GM23338 (cell line): ENCODE measurements at regions not wholly inside any gene's neighbourhood (a gene's known extent, or its start where the extent isn't known, plus 50 kb on each side); places are given as distances from the start of the nearest gene placed in this dataset.

Experiments
- ATAC-seq: fragments of 200-7000 bp; cut with Tn5 transposase; 3 replicates; pipeline ENCODE4 v1.9.1; 2020
- DNase-seq: peaks from one replicate; pipeline ENCODE4 v3.0.0-alpha.2; 2015; ENCODE audit warnings: low spot score
- H2AFZ ChIP-seq: fragments of 200-600 bp; sonication (generic); 2 replicates; pipeline ENCODE4 v1.8.0; 2016; ENCODE audit warnings: antibody characterized with exemption, mild to moderate bottlenecking, moderate library complexity
- H3F3A ChIP-seq: fragments of 200-600 bp; sonication (generic); replicated peaks from 2 replicates; pipeline ENCODE4 v1.8.0; 2017; ENCODE audit warnings: antibody characterized with exemption, mixed run types, low read depth
- H3K27ac ChIP-seq: fragments of 200-600 bp; sonication (generic); 2 replicates; pipeline ENCODE4 v1.6.1; 2016; ENCODE audit warnings: low read depth
- H3K27me3 ChIP-seq: fragments of 200-600 bp; sonication (generic); 2 replicates; pipeline ENCODE4 v1.8.0; 2016; ENCODE audit warnings: mild to moderate bottlenecking, mixed run types, moderate library complexity; ENCODE audit not compliant: insufficient read depth
- H3K36me3 ChIP-seq: fragments of 200-600 bp; sonication (generic); 2 replicates; pipeline ENCODE4 v1.8.0; 2016; ENCODE audit warnings: mild to moderate bottlenecking; ENCODE audit not compliant: insufficient read depth
- H3K4me1 ChIP-seq: fragments of 200-600 bp; sonication (generic); 2 replicates; pipeline ENCODE4 v1.8.0; 2016; ENCODE audit warnings: mild to moderate bottlenecking, moderate library complexity; ENCODE audit not compliant: insufficient read depth
- H3K4me2 ChIP-seq: fragments of 200-600 bp; sonication (generic); 2 replicates; pipeline ENCODE4 v1.7.1; 2017; ENCODE audit warnings: mixed run types
- H3K4me3 ChIP-seq: fragments of 200-600 bp; sonication (generic); 2 replicates; pipeline ENCODE4 v1.6.1; 2016; ENCODE audit warnings: mixed run types
- H3K79me2 ChIP-seq: fragments of 200-600 bp; sonication (generic); replicated peaks from 2 replicates; pipeline ENCODE4 v1.8.0; 2017; ENCODE audit warnings: mild to moderate bottlenecking; ENCODE audit not compliant: insufficient read depth
- H3K9me2 ChIP-seq: fragments of 200-600 bp; sonication (generic); 2 replicates; pipeline ENCODE4 v1.8.0; 2017; ENCODE audit not compliant: insufficient read depth
- H4K20me1 ChIP-seq: fragments of 200-600 bp; sonication (generic); replicated peaks from 2 replicates; pipeline ENCODE4 v1.8.0; 2017; ENCODE audit warnings: mild to moderate bottlenecking; ENCODE audit not compliant: insufficient read depth
- H3K27ac Mint-ChIP-seq: 2 replicates; pipeline ENCODE4 v1.8.0; 2020; ENCODE audit warnings: inconsistent platforms, mild to moderate bottlenecking, moderate library complexity, mixed read lengths
- H3K27me3 Mint-ChIP-seq: 3 replicates; pipeline ENCODE4 v1.8.0; 2022; ENCODE audit warnings: low read depth, mild to moderate bottlenecking, moderate library complexity, mixed read lengths, inconsistent platforms; ENCODE audit not compliant: insufficient read depth, poor library complexity
- H3K36me3 Mint-ChIP-seq: 3 replicates; pipeline ENCODE4 v1.8.0; 2021; ENCODE audit warnings: low read depth, mild to moderate bottlenecking, inconsistent platforms, moderate library complexity, mixed read lengths
- H3K4me1 Mint-ChIP-seq: 3 replicates; pipeline ENCODE4 v1.8.0; 2020; ENCODE audit warnings: mild to moderate bottlenecking, inconsistent platforms, mixed read lengths
- H3K4me3 Mint-ChIP-seq: 3 replicates; pipeline ENCODE4 v1.8.0; 2021; ENCODE audit warnings: moderate library complexity, mild to moderate bottlenecking, inconsistent platforms, mixed read lengths
- H3K9me3 Mint-ChIP-seq: 3 replicates; pipeline ENCODE4 v1.8.0; 2020; ENCODE audit warnings: moderate library complexity, mild to moderate bottlenecking, inconsistent platforms, mixed read lengths
- CREB1 ChIP-seq: fragments of 250-450 bp; sonication (Bioruptor Pico); IDR thresholded peaks from 2 replicates; pipeline ENCODE4 v1.5.0; 2020; ENCODE audit warnings: low read depth, mild to moderate bottlenecking, moderate library complexity
- CTCF ChIP-seq, 2 experiments: fragments of 200-600 bp in 1 of 2; sonication (generic) in 1 of 2; conservative IDR thresholded peaks; 2 replicates each; pipeline versions ENCODE4 v1.5.1 to v1.6.1; 2016 to 2017; ENCODE audit warnings: antibody characterized with exemption in 2 of 2, low read depth in 2 of 2, mild to moderate bottlenecking in 2 of 2, moderate library complexity in 1 of 2
- ETS1 ChIP-seq: IDR thresholded peaks from 2 replicates; pipeline ENCODE4 v1.6.1; 2016; ENCODE audit warnings: antibody characterized with exemption
- JUNB ChIP-seq: IDR thresholded peaks from one replicate; pipeline ENCODE4 v1.6.1; 2016; ENCODE audit warnings: antibody characterized with exemption; ENCODE audit not compliant: unreplicated experiment
- NANOG ChIP-seq: IDR thresholded peaks from 2 replicates; pipeline ENCODE4 v1.6.1; 2016; ENCODE audit warnings: antibody characterized with exemption, borderline replicate concordance
- STAT1 ChIP-seq: IDR thresholded peaks from one replicate; pipeline ENCODE4 v1.6.1; 2016; ENCODE audit warnings: antibody characterized with exemption; ENCODE audit not compliant: unreplicated experiment
- ZNF462 ChIP-seq: fragments of 250-450 bp; sonication (Bioruptor Pico); IDR thresholded peaks from 2 replicates; pipeline ENCODE4 v1.5.0; 2020; ENCODE audit warnings: mild to moderate bottlenecking, moderate library complexity

GRCh38 chr2:142536492-142536891 lies 341.0 kb upstream of the KYNU start (continued):
- TF ChIP-seq ZNF462 (no peak), ETS1 (no peak)

- Histone ChIP-seq H3K27me3 (no peaks in the 10 kb centered on the region), H2AFZ (no peak overlapping the region), H3K36me3 (no peaks in the 10 kb centered on the region), H3K27ac (no peak overlapping the region), H3K4me1 (no peaks in the 10 kb centered on the region), H3K79me2 (no peaks in the 10 kb centered on the region), H3K4me3 (no peak overlapping the region), H3K9me2 (no peaks in the 10 kb centered on the region; the same call in 1 of the 2 replicates), H3K4me2 (no peak overlapping the region), H3F3A (no peaks in the 10 kb centered on the region), H4K20me1 (no peaks in the 10 kb centered on the region)
- 0 out of 3 replicates have a peak, but pooled peaks cover 5% of the 10 kb centered on the region for H3K9me3 Mint-ChIP-seq
- ATAC-seq (no peak), DNase-seq (no peak)
- H3K4me1 Mint-ChIP-seq = peaks cover 3% of the 10 kb centered on the region; the same call in 2 of the 3 replicates
- no peak overlapping the region for H3K27ac Mint-ChIP-seq
- no peaks in the 10 kb centered on the region for H3K36me3 Mint-ChIP-seq
- H3K4me3 Mint-ChIP-seq = no peak overlapping the region
- no peaks in the 10 kb centered on the region for H3K27me3 Mint-ChIP-seq
- TF ChIP-seq CREB1 (CRISPR knock-in tag) (no peak), ZNF462 (no peak), CTCF (conservative IDR thresholded peaks at IDR 0.05; ENCODE audit: low read depth in 2 of 2) (no peak), JUNB (no peak), STAT1 (no peak), NANOG (no peak)
Observed at GRCh38 chr2:142535311-142535710, 342.2 kb upstream of the KYNU start.
